ENCODE measurements at regions not wholly inside any gene's neighbourhood (a gene's known extent, or its start where the extent isn't known, plus 50 kb on each side); places are given as distances from the start of the nearest gene placed in this dataset.
"Not testable (repeated sequence)": the region's sequence is repeated elsewhere in the genome, so short reads cannot be mapped to it uniquely, and the experiment has no call there.

DNA sequence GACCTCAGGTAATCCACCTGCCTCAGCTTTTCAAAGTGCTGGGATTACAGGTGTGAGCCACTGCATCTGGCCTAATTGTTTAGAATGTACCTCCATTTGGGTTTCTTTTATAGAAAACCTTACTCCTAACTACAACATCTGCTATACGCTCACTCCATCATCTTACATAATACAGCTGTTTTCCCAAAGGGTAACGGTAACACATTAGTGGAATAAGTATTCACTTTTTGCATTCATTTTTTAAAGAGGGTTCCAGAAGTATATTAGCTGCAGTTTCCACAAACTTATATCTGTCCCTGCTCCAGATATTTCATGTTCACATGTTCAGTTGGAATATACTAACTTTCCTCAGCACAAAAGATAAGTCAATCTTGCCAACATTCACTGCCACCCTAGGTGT, 640.1 kb upstream of the FSHR start:
- WGBS, 10 experiments, result 21 to 100% (median 95%) methylated on average over 1 to 2 of the region's 2 CpGs; no CpG with 5 or more reads in 5 of the 10 experiments
- Histone ChIP-seq H3K4me1 (replicated peaks in 1 of 2) (no peaks in the 10 kb centered on the region), H3K27ac (no peak overlapping the region), H3K4me3 (no peak overlapping the region)
- in situ Hi-C loops (cut with MboI; ENCODE audit: low pct_unique_long_range_greater_than_20kb in 2 of 9, low sequenced_read_pairs in 9 of 9, unreplicated experiment in 9 of 9), result no loop called here
- no peak for ATAC-seq (replicated peaks in 6 of 8)

DNA sequence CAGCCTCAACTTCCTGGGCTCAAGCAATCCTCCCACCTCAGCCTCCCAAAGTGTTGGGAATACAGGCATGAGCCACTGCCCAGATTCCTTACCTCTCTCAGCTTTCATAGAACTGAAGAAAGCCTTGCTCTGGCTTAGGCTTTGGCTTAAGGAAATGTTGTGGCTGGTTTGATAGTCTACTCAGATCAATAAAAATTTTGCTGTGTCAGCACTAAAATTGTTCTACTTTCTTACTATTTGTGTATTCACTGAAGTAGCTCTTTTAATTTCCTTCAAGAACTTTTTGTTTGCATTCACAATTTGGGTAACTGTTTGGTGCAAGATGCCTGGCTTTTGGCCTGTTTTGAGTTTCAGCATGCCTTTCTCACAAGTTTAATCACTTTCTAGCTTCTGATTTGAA, 634.0 kb upstream of the FSHR start:
- in situ Hi-C loops (cut with MboI; ENCODE audit: low pct_unique_long_range_greater_than_20kb in 2 of 9, low sequenced_read_pairs in 9 of 9, unreplicated experiment in 9 of 9), result no loop called here
- H3K27ac ChIP-seq, result no peak overlapping the region
- H3K4me3 ChIP-seq, result no peak overlapping the region
- no peak for ATAC-seq (replicated peaks in 6 of 8)
- no peaks in the 10 kb centered on the region for H3K4me1 ChIP-seq (replicated peaks in 1 of 2)

DNA sequence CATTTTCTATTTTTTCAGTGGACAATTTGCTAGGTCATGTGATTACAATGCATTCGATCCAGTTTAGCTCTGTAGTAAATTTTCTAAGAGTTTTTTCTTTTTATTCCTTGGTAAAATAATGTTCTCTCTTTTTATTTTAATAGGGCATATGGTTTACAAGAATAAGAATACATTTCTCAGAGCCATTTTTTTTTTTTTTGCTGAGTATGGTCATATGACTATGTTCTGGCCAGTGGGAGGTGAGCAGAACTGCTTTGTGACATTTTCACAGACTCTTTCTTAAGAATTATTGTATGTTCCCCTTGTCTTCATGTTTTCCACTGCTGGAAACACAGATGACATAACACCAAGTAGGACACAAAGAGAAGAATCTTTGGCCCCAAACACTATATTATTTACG, 626.6 kb upstream of the FSHR start:
- in situ Hi-C loops (cut with MboI; ENCODE audit: low pct_unique_long_range_greater_than_20kb in 2 of 9, low sequenced_read_pairs in 9 of 9, unreplicated experiment in 9 of 9), result no loop called here
- Histone ChIP-seq H3K4me1 (replicated peaks in 1 of 2) (no peaks in the 10 kb centered on the region), H3K27ac (no peak overlapping the region), H3K4me3 (no peak overlapping the region)
- ATAC-seq (replicated peaks in 6 of 8), result no peak
- 11 to 92% (median 44%) methylated on average over 1 to 2 of the region's 2 CpGs for WGBS, 10 experiments

DNA sequence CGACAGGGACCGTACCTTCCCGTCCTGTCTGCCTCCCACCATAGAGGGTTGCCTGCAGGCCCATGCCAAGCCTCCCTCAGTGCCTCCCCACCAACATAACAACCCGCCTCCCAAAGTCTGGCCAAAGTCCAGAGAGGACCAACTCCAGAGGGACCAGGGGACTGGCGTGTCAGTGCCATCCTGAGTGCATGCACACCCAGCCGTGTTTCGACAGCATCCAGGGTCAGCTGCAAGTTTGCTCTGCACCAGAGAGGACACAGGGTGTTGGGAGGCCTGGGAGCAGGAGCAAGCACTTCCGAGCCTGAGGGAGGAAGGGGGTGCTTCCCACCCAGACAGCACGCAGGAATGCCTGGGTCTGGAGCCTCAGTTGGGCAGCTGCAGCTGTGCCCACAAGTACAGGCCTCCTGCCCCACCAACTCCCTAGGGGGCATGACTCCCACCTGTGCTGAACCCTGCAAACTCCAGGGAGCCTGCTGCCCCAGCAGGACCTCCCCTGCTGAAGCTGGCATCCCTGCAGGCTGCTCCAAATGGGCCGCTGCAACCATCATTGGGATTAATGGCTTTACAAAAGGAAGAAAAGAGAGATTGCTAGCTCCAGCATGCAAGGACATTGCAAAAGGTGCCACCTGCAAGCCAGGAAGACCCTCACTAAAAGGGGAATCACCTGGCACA, 618.1 kb upstream of the FSHR start:
- H3K4me1 ChIP-seq (replicated peaks in 1 of 2), result peaks cover 0 to 2% of the 10 kb centered on the region in 2 donors
- in situ Hi-C loops (cut with MboI; ENCODE audit: low pct_unique_long_range_greater_than_20kb in 2 of 9, low sequenced_read_pairs in 9 of 9, unreplicated experiment in 9 of 9), result loop anchor here in 1 of 9 experiments (10.0 kb wide), 1 partner anchor 622 kb away; no protein-coding TSS in a partner anchor
- 18 to 96% (median 86%) methylated on average over 1 to 4 of the region's 10 CpGs; no CpG with 5 or more reads in 5 of the 10 experiments for WGBS, 10 experiments
- no peak for ATAC-seq (replicated peaks in 6 of 8)
- no peak overlapping the region for H3K4me3 ChIP-seq
- H3K27ac ChIP-seq, result no peak overlapping the region

DNA sequence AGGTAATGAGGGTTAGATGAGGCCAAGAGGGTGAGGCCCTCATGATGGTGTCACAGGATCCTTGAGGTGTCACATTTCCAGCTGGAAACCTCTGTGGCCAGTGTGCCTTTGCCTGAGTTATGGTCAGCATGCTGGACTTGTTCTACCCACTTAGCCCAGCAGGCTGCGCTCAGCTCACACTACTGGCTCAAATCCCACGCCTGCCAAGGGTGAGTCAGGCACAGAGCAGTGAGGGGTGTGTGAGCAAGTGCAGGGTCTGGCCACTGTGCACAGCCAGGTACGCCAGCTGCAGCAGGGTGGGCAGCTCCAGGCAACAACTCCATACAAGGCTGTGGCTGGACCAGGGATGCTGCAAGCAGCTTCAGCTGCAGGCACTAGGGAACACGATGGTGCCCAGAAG, 616.6 kb upstream of the FSHR start:
- in situ Hi-C loops (cut with MboI; ENCODE audit: low pct_unique_long_range_greater_than_20kb in 2 of 9, low sequenced_read_pairs in 9 of 9, unreplicated experiment in 9 of 9), result loop anchor here in 1 of 9 experiments (10.0 kb wide), 1 partner anchor 624 kb away; no protein-coding TSS in a partner anchor
- 8 to 100% (median 67%) methylated on average over 1 to 3 of the region's 4 CpGs; no CpG with 5 or more reads in 5 of the 10 experiments for WGBS, 10 experiments
- Histone ChIP-seq H3K4me3 (no peak overlapping the region), H3K4me1 (replicated peaks in 1 of 2) (peaks cover 0 to 2% of the 10 kb centered on the region in 2 donors), H3K27ac (no peak overlapping the region)
- peak; percentile 56 to 100 (median 82) for ATAC-seq (replicated peaks in 6 of 8)

DNA sequence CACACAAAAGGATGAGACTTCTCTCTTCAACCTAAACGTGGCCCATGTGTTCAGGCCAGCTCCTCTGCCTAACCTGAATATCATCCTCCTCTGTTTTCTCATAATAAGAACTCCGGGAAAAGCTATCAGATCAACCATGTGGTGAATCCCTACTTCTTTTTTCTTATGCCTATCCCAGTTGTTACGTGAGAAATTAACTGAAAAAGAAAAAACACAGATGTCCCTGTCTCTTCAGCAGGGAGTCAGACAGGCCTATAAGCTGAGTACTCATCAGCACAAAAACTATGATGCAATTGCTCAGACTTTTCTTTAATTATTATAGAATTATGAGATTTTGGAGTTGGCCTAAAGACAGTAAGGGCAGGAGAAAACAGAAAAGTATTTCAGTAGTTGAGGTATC, 613.0 kb upstream of the FSHR start:
- WGBS, 10 experiments, result 0 to 93% (median 65%) methylated on average over 2 to 3 of the region's 3 CpGs; no CpG with 5 or more reads in 1 of the 10 experiments
- in situ Hi-C loops (cut with MboI; ENCODE audit: low pct_unique_long_range_greater_than_20kb in 2 of 9, low sequenced_read_pairs in 9 of 9, unreplicated experiment in 9 of 9), result no loop called here
- no peak for ATAC-seq (replicated peaks in 6 of 8)
- Histone ChIP-seq H3K4me1 (replicated peaks in 1 of 2) (no peaks in the 10 kb centered on the region), H3K27ac (no peak overlapping the region), H3K4me3 (no peak overlapping the region)

DNA sequence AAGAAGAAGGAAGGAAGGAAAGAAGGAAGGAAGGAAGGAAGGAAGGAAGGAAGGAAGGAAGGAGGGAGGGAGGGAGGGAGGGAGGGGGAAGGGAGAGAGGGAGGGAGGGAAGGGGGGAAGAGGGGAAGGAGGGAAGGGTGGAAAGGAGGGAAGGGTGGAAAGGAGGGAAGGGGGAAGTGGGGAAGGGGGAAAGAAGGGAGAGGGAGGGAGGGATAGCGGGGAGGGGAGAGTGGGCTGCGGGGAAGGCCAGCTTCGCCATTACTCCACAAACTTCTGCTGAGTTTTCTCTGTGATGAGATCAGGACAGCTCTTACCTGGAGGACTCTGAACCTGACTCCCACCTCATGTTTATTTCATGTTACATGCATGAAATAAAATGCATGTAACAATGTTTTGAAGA, 601.5 kb upstream of the FSHR start:
- Histone ChIP-seq H3K4me3 (no peak overlapping the region), H3K27ac (no peak overlapping the region), H3K4me1 (replicated peaks in 1 of 2) (peaks cover 0 to 7% of the 10 kb centered on the region in 2 donors)
- ATAC-seq (replicated peaks in 6 of 8), result no peak
- in situ Hi-C loops (cut with MboI; ENCODE audit: low pct_unique_long_range_greater_than_20kb in 2 of 9, low sequenced_read_pairs in 9 of 9, unreplicated experiment in 9 of 9), result no loop called here
- WGBS, 10 experiments, result no CpG with 5 or more reads among the region's 3 CpGs

DNA sequence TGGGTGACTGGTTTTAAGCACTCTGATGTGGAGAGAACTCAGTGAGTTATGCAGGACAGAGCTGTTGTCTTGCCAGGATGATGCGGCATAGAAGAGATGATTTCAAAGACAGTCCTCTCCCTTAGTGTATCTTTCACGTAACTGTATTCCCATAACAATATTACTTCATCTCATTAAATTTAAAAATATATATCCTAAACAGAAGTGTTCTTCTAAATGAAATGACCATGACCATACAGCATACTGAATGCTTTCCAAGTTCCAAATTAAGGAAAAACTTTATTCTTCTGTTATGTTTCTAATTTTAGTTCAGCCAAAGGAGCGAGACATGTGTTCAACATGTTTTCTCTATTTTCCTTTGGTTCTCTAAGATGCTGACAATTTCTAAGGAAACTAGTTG, 600.1 kb upstream of the FSHR start:
- Histone ChIP-seq H3K4me3 (no peak overlapping the region), H3K27ac (peak overlapping the region in 1 of 2 donors; percentile 26), H3K4me1 (replicated peaks in 1 of 2) (peaks cover 0 to 7% of the 10 kb centered on the region in 2 donors)
- in situ Hi-C loops (cut with MboI; ENCODE audit: low pct_unique_long_range_greater_than_20kb in 2 of 9, low sequenced_read_pairs in 9 of 9, unreplicated experiment in 9 of 9), result no loop called here
- WGBS, 10 experiments, result 0 to 100% (median 81%) methylated on average over 2 to 3 of the region's 3 CpGs; no CpG with 5 or more reads in 1 of the 10 experiments
- ATAC-seq (replicated peaks in 6 of 8), result peak in 2 of 8 experiments; percentile 14

DNA sequence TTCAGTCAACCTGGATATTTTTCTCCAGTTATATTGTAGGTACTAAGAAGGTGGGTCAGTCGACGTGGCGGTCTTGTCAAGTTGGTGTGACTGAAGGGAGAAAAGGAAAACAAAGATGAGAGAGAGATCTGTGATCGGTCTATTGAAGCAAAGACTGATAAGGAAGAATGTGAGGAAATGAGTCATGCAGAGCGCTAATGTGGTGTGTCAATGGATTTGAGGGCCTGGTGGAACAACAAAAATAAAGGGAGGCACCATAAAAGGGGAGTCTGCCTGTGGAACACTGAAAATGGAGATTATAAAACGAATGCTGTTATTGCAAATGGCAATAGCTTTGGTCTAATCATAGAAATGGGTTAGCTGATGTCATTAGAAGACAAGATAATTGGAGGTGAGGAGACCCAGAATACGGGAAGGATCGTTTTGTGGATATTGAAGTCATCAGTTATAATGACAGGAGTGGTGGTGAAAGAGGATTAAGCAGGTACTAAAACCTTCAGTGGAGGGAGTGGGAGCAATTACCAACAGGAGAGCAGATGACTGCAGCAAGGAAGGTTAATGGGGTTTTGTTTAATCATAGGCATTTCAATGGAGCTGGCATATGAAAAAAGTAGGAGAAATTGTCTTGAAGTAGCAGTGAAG, 599.1 kb upstream of the FSHR start:
- ATAC-seq (replicated peaks in 6 of 8), result peak in 5 of 8 experiments; percentile 35 to 91 (median 71)
- Histone ChIP-seq H3K4me3 (no peak overlapping the region), H3K27ac (peak overlapping the region in 1 of 2 donors; percentile 64), H3K4me1 (replicated peaks in 1 of 2) (peaks cover 0 to 7% of the 10 kb centered on the region in 2 donors)
- WGBS, 10 experiments, result 27 to 82% (median 74%) methylated on average over 2 to 8 of the region's 8 CpGs
- in situ Hi-C loops (cut with MboI; ENCODE audit: low pct_unique_long_range_greater_than_20kb in 2 of 9, low sequenced_read_pairs in 9 of 9, unreplicated experiment in 9 of 9), result no loop called here

DNA sequence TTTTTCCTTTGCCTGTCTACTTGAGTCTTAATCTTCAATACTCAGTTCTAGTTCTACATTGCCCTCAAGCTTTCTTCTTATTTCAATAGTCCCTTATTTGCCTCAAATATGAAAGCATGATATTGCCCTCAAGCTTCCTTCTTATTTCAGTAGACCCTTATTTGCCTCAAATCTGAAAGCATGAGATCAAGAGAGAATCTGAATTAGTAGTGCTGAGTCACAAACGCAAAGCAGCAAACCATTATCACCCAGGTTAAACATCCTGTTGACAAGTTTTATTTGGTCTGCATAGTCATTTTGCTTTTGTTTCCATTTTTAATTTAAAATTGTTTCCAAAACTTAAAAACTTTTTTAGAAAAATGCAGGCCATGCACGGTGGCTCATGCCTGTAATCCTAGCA, 583.3 kb upstream of the FSHR start:
- no peaks in the 10 kb centered on the region for H3K4me1 ChIP-seq (replicated peaks in 1 of 2)
- ATAC-seq (replicated peaks in 6 of 8), result no peak
- in situ Hi-C loops (cut with MboI; ENCODE audit: low pct_unique_long_range_greater_than_20kb in 2 of 9, low sequenced_read_pairs in 9 of 9, unreplicated experiment in 9 of 9), result no loop called here
- H3K4me3 ChIP-seq, result no peak overlapping the region
- WGBS, 10 experiments, result 0 to 100% (median 37%) methylated on average over 1 to 2 of the region's 2 CpGs; no CpG with 5 or more reads in 2 of the 10 experiments
- no peak overlapping the region for H3K27ac ChIP-seq

DNA sequence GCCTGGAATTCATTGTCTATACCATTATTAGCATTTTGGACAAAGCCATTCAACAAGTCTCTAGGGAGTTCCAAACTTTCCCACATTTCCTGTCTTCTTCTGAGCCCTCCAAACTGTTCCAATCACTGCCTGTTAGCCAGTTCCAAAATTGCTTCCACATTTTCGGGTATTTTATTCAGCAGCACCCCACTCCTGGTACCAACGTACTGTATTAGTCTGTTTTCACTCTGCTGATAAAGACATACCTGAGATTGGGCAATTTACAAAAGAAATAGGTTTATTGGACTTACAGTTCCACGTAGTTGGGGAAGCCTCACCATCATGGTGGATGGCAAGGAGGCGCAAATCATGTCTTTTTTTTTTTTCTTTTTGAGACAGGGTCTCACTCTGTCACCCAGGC, 578.6 kb upstream of the FSHR start:
- ATAC-seq (replicated peaks in 6 of 8); H3K4me3 ChIP-seq; H3K4me1 ChIP-seq (replicated peaks in 1 of 2); H3K27ac ChIP-seq; in situ Hi-C loops (cut with MboI; ENCODE audit: low pct_unique_long_range_greater_than_20kb in 2 of 9, low sequenced_read_pairs in 9 of 9, unreplicated experiment in 9 of 9): not testable (repeated sequence)
- WGBS, 10 experiments, result 0 to 100% (median 80%) methylated on average over 1 to 3 of the region's 4 CpGs; no CpG with 5 or more reads in 2 of the 10 experiments

DNA sequence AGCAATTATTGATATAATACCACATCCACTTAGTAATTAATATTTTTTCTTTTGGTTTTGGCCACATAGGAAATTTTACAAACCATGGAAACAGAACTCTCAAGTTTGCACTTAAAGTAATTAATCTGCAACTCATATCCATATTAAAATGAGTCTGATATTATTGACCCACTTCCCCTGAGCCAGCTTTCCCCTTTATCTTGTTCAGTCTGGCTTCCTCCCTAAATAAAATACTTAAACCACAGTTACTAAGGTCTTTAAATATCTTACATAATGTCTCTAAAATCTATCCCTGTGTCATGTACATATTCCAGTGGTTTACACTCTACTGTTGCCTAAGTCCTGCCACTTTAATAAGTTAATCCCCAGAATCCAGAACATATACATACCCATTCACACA, 564.9 kb upstream of the FSHR start:
- no peak for ATAC-seq (replicated peaks in 6 of 8)
- in situ Hi-C loops (cut with MboI; ENCODE audit: low pct_unique_long_range_greater_than_20kb in 2 of 9, low sequenced_read_pairs in 9 of 9, unreplicated experiment in 9 of 9), result no loop called here
- no peak overlapping the region for H3K27ac ChIP-seq
- peaks cover 0 to 4% of the 10 kb centered on the region in 2 donors for H3K4me1 ChIP-seq (replicated peaks in 1 of 2)
- no peak overlapping the region for H3K4me3 ChIP-seq

DNA sequence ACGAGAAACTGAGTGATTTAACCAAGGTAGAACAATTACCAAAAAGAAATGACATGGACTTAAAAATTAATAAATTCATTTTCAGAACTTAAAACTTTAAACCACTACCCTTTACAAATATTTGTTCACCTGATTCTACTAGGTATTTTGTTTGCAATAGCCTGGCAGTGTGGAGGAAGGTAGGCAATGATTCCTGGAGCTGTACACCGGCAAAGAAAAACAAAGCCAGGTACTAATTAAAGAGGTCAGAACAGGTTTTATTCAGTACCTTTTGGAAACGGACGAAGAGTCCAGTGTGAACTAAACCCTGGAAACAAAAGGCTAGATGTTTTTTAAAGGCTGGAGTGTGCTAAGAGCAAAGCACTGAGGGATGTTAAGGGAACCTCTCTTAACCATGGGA, 561.3 kb upstream of the FSHR start:
- peaks cover 0 to 3% of the 10 kb centered on the region in 2 donors for H3K4me1 ChIP-seq (replicated peaks in 1 of 2)
- 0 to 100% (median 88%) methylated on average over 1 to 4 of the region's 4 CpGs for WGBS, 10 experiments
- no peak overlapping the region for H3K4me3 ChIP-seq
- H3K27ac ChIP-seq, result no peak overlapping the region
- in situ Hi-C loops (cut with MboI; ENCODE audit: low pct_unique_long_range_greater_than_20kb in 2 of 9, low sequenced_read_pairs in 9 of 9, unreplicated experiment in 9 of 9), result no loop called here
- no peak for ATAC-seq (replicated peaks in 6 of 8)

DNA sequence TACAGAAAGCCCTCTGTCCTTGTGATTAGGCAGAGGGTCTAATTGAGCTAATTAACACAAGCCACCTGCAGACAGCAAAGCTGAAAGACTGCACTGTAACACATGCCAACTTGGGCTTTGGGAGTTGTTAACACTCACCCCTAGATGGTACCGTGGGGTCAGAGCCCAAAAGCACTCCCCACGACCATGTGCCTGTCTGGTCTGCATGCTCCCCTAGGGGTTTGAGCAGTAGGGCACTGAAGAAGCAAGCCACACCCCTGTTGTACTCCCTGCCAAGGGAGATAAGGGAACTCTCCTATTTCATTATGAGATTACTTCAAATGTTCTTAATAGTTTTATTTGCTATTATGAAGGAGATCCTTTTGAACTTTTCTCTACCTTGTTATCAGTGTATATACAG, 560.1 kb upstream of the FSHR start:
- no peak overlapping the region for H3K4me3 ChIP-seq
- no peak overlapping the region for H3K27ac ChIP-seq
- 0 to 84% (median 19%) methylated on average over 1 to 2 of the region's 2 CpGs; no CpG with 5 or more reads in 6 of the 10 experiments for WGBS, 10 experiments
- in situ Hi-C loops (cut with MboI; ENCODE audit: low pct_unique_long_range_greater_than_20kb in 2 of 9, low sequenced_read_pairs in 9 of 9, unreplicated experiment in 9 of 9), result no loop called here
- ATAC-seq (replicated peaks in 6 of 8), result no peak
- H3K4me1 ChIP-seq (replicated peaks in 1 of 2), result peaks cover 0 to 3% of the 10 kb centered on the region in 2 donors

Data from motor neuron (in vitro differentiated cells).